ENCODE measurements at regions not wholly inside any gene's neighbourhood (a gene's known extent, or its start where the extent isn't known, plus 50 kb on each side); places are given as distances from the start of the nearest gene placed in this dataset.

DNA sequence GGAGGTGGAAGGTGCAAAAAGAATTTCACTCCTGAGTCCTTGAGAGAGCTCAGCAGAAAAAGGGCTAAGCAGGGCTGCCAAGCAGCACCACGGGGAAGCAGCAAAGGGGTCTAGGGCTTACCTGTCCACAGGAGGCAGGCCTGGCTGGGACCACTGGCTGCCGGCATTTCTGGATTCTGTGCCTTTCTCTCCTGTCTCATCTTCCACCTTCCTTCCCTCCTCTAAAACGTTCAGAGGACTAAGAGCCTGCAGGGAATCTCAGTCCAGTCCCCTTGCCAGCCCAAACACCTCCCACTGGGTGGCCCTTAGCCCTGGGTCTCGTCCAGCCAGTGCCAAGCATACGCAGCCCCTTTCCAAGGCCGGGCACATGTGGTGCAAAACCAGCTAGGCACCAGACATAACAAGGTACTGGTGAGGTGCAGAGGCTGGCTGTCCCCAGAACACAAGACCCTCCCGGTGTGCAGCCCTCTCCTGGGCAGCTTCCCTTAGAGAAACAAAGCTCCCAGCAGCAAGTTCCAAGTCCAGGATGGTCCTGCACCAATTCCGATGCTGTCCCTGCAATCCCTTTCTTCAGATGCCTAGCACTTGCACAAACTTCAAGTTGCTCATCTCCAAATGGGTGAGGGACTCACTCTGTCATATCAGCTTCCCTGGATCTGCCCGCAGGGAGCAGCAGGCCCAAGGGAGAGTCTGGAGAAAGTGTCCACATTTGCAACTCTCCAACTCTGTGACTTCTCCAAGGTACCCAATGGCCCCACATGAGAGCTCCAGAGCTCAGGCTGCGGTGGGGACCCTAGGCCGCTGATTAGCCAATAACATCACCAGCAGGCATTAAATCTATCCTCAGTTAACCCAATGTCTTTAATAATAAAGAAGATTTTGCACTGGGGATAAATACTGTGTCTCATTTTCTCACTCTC, 126.3 kb downstream of the C5orf15 start:
- no peak for ATAC-seq (ENCODE audit: poor library complexity)
- DNase-seq = no peak
- intact Hi-C loops (cut with DNase I) = no loop called here

- intact Hi-C loops (cut with DNase I) = no loop called here
- ATAC-seq (ENCODE audit: poor library complexity) (no peak), DNase-seq (no peak)
Observed at GRCh38 chr5:133840168-133840567, 128.3 kb downstream of the C5orf15 start.

DNA sequence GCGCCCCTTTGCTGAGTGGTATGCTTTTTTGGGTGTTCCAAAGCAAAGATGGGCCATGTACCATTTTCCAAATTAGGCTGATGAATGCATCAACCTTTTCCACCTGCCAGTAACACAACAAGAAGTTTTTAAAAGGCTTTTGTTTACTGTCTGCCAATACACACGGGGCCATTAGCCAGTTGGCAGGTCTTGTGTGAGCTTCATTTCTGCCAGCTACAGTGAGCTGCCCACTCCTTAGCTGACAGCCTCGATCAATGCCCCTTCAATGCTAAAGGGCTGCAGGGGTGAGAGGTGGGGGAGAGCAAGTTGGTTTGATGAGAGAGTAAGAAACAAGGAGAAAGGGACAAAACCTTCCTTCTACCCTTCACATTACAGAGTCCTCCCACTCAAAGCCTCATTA, 128.7 kb downstream of the C5orf15 start:
- ATAC-seq (ENCODE audit: poor library complexity) (no peak), DNase-seq (no peak)
- intact Hi-C loops (cut with DNase I) = no loop called here

DNA sequence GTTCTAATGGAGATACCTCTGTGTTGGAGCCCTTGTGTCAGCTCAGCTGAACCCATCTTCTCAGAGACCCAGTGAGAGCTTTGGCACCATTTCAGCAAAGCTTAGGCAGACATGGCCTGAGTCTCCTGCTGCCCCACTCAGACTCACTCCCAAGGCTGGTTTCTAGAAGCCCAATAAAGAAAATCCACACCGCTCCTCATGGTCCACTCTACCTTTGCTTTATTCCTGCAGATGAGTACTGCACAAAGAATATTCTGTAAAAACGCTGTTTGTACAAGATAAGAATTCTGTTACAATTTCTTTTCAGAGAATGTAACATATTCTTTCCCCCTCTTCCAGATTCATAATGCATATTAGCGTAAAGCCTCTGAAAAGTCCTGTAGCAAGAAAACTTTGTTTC, 129.3 kb downstream of the C5orf15 start:
- no peak for ATAC-seq (ENCODE audit: poor library complexity)
- intact Hi-C loops (cut with DNase I) = no loop called here

DNA sequence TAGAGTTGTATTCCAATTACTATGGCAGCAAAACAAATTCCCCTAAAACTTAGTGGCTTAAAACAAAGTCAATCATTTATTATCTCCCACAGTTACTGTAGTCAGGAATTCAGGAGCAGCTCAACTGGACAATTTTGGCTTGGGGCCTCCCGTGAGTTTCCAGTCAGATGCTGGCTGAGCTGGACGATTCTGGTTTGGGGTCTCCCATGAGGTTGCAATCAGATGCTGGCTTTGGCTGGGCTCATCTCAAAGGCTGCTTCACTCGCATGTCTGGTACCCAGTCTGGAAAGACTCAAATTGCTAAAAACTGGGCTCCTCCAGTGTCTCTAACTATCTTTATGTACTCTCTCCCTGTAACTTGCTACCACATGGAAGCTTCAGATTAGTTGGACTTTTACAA, 130.1 kb downstream of the C5orf15 start:
- DNase-seq (no peak), ATAC-seq (ENCODE audit: poor library complexity) (no peak)
- intact Hi-C loops (cut with DNase I) = no loop called here

More for the DNA sequence above, 129.3 kb downstream of the C5orf15 start:
- DNase-seq = no peak

DNA sequence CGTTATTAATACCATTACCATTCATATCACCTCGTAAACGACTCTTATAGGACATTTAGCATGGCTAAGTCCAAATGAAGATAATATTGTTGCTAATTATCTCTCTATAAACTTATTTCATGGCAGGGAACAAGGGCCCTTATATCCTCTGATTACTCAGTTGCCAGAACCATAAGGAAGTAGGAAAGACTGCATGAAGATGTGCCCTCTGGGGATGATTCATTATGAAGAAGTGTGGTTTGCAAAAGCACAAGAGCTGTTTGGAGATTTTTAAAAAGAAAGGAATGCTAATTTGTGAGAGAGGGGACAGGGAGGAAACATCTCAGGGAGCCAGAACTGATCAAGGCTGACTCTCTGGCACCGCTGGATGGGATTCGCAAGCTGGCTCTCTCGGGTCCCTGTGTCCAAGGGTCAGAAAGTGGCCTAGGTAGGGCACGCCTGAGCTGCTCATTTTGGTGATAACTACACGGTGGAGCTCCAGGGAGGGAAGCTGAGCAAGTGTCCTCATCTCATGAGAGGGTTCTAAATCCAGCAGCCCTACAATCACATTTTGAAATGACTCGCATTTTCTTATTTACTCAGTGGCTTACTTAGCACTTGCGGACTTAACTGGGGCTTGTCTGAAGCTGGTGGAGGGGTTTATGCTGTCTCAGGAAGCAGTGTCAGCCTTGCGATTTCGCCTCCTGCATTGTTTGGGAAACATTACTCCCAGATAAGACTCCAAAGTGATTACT, 136.8 kb downstream of the C5orf15 start:
- DNase-seq = no peak
- ATAC-seq (ENCODE audit: poor library complexity) = no peak
- intact Hi-C loops (cut with DNase I) = no loop called here

DNA sequence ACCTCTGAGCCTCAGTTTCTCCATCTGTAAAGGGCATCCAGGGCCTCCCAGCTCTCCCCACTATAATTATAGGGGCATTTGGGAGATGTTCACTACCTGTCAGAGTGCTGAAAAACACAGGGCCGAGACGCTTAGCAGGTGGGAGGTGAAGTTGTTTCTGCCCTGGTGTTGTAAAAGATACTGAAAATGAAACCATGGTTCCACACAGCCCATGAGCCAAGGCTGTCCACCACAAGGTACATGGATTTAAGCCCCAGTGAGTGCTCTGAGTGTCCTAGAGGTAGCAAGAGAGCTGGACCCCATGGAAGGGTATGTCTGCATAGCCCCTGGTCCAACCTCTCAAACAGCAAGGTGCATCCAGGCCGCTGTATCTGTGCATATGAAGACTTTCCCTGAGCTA, 137.5 kb downstream of the C5orf15 start:
- intact Hi-C loops (cut with DNase I) = no loop called here
- DNase-seq = no peak
- no peak for ATAC-seq (ENCODE audit: poor library complexity)

GRCh38 chr5:133830281-133830680, 138.1 kb downstream of the C5orf15 start:
- intact Hi-C loops (cut with DNase I) = no loop called here
- DNase-seq (no peak), ATAC-seq (ENCODE audit: poor library complexity) (no peak)

DNA sequence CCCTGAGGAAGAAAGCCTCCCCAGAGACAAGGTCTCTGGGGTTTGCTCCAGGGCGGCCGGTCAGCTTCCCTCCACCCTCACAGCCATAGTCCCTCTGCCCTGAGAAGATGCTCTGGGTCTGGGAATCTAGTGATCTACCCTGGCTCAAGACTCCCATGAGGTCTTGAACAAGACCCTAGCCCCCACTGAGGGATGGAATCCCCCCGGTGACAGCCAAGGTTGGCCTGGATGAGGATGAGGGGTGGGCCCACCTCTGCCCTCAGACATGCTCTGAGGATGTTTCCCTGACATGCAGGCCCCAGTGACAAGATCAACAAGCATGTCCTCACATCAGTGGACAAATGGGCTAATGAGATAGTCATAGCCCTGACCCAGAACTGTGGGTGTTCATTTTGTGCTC, 138.6 kb downstream of the C5orf15 start:
- no peak for DNase-seq
- intact Hi-C loops (cut with DNase I) = no loop called here
- no peak for ATAC-seq (ENCODE audit: poor library complexity)

DNA sequence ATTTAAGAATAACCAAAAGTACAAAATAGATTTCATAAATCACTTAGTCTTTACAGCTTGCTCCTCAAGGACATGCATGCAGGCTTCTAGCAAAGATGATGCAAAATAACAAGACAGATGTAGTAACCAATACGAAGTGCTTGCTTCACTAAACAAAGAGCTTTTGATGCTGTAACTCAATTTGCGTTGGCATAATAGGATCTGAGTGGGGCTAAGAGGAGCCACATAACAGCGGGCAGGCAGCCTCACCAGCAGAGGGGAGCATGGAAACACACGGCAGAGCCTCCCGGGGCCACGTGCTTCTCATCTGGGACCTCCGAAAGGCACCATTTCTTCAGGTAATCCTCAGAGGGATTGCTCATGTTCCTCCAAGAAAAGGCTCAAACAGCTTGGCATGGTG, 139.7 kb downstream of the C5orf15 start:
- ATAC-seq (ENCODE audit: poor library complexity) (no peak), DNase-seq (no peak)
- intact Hi-C loops (cut with DNase I) = no loop called here

- DNase-seq (no peak), ATAC-seq (ENCODE audit: poor library complexity) (no peak)
- intact Hi-C loops (cut with DNase I) = no loop called here
Observed at GRCh38 chr5:133827830-133828229, 140.6 kb downstream of the C5orf15 start.

- intact Hi-C loops (cut with DNase I) = no loop called here
- ATAC-seq (ENCODE audit: poor library complexity) (no peak), DNase-seq (no peak)
Observed at GRCh38 chr5:133827011-133827410, 141.4 kb downstream of the C5orf15 start.

DNA sequence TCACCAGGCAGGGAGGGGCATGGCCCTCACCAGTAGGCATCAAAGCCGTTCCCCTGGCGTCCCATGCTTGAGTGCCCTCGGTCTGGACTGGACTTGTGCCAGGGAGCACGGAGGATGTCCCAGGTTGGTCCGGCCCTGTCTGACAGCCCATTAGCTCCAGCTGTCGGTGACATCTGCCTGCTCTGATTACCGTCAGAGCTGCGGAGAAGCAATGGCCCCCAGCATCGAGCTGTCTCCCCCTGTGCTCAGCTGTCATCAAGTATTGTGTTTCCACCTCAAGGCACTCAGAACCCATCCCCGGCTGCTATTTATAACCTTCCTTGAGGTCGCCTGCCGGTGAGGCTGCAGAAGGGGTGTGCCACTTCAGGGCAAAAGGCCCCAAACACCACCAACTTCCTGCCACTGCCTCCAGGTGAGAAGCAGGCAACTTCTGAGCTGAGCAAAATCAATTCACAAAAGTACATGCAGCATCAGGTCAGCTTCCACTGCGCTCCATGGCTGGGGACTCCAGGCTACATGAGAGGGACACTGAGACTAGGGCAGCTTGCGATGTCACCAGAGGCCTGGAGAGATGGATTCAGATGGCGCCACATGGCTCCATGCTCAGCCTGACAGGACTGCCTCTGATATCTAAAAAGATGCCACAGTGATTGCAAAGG, 142.7 kb downstream of the C5orf15 start:
- ATAC-seq (ENCODE audit: poor library complexity) (peak; percentile 30), DNase-seq (no peak)
- intact Hi-C loops (cut with DNase I) = no loop called here

DNA sequence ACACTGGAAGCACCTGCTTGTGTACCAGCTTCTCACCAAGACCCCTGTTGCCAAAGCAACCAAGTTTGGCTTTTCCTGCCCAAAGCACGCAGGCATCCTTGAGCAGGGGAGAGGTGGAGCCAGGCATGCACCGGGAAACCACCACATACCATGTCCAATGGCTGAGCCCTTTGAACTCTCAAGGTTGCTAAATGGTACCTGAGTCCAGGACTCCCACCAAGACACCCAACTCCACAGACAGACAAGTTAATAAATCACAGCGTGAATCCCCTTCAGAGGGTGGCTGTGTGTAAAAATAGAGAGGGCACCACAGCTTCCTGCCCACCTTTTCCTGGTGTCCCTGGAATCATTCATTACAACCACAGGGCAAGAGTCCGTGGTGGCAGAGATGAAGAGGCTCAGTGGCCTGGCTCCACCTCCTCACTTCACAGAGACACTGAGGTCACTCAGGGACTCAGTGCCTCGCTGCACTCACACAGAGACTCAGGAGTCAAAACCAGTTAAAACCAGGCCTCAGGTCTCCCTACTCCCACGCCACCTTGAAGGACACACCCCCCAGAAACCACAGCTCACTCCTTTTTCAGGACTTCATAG, 143.7 kb downstream of the C5orf15 start:
- DNase-seq = no peak
- intact Hi-C loops (cut with DNase I) = no loop called here
- ATAC-seq (ENCODE audit: poor library complexity) = no peak

DNA sequence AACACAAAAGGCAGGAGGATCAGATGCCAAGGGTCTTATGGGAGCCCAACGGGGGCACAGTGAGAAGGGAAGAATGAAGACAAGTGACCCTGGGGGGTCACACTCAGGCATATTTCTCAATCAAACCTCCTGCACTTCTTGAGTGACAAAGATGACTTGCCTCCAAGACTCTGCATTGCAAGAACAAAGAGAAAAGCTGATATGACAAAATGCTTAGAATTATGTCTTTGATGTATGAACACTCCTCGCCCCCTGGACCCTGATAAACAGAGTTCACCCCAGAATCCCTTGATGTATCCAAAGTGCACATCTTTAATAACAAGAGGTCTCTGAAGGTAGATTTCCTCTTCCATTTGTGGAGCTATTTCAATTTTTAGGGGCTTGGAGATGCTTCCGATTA, 146.5 kb downstream of the C5orf15 start:
- intact Hi-C loops (cut with DNase I) = no loop called here
- DNase-seq = no peak
- no peak for ATAC-seq (ENCODE audit: poor library complexity)

DNA sequence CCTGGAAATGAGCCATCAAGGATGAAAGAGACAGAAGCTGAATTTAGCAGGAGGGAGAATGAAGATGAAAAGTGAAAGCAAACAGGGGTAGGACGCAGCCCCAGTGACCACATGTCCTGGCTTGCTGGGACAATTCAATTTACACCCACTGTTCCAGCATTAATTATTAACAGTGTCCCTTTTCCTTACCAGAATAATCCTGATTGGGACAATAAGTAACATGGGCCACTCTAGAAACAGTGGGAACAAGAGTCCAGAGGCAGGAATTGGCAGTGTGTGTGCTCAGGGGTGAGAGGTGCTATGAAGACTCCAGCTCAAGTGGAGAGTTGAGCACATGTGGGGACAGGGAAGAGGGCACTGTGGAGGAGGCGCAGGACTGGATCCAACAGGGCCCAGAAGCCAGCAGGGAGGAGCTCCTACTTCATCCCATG, 147.1 kb downstream of the C5orf15 start:
- intact Hi-C loops (cut with DNase I) = no loop called here
- ATAC-seq (ENCODE audit: poor library complexity) (peak; percentile 18), DNase-seq (no peak)

GRCh38 chr5:133820507-133820906, 147.9 kb downstream of the C5orf15 start:
- intact Hi-C loops (cut with DNase I) = no loop called here
- DNase-seq (no peak), ATAC-seq (ENCODE audit: poor library complexity) (peak; percentile 64)

DNA sequence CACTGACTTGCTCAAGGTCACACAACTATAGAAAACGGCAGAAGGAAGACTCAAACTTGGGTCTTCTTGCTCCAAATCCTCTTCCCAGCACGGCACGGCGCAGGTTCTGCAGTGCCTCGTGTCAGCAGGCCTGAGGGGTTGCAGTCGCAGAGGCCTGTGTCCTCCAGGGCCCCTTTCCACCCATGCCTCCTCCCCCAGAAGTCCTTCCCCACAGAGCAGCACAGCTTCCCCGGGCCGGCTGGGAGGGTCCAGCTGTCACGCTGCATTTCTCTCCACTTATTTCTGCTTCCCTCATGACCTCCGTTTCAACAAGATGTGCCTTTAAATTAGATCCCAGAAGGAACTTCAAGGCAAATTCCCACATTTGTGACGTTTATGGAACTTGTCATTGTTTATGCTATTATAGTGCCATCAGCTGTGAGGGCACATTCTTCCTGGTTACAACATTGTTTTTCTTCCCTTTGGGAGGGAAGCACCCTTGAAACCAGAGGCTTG, 148.4 kb downstream of the C5orf15 start:
- DNase-seq (no peak), ATAC-seq (ENCODE audit: poor library complexity) (no peak)
- intact Hi-C loops (cut with DNase I) = no loop called here
